Epithelial cell of proximal tubule (primary cell): ENCODE measurements at regions not wholly inside any gene's neighbourhood (a gene's known extent, or its start where the extent isn't known, plus 50 kb on each side); places are given as distances from the start of the nearest gene placed in this dataset.

Source experiments
- DNase-seq: peaks from one replicate; pipeline ENCODE4 v3.0.0-alpha.2; 2011; ENCODE audit warnings: low read depth
- H3K4me3 ChIP-seq: 2 replicates; pipeline ENCODE4 v1.5.1; 2011; ENCODE audit warnings: low read depth, mild to moderate bottlenecking, low read length
- TF ChIP-seq, protein P1 (sequence below): conservative IDR thresholded peaks from 2 replicates; pipeline ENCODE4 v1.5.1; 2012; ENCODE audit warnings: low read depth, mild to moderate bottlenecking, low read length

DNA sequence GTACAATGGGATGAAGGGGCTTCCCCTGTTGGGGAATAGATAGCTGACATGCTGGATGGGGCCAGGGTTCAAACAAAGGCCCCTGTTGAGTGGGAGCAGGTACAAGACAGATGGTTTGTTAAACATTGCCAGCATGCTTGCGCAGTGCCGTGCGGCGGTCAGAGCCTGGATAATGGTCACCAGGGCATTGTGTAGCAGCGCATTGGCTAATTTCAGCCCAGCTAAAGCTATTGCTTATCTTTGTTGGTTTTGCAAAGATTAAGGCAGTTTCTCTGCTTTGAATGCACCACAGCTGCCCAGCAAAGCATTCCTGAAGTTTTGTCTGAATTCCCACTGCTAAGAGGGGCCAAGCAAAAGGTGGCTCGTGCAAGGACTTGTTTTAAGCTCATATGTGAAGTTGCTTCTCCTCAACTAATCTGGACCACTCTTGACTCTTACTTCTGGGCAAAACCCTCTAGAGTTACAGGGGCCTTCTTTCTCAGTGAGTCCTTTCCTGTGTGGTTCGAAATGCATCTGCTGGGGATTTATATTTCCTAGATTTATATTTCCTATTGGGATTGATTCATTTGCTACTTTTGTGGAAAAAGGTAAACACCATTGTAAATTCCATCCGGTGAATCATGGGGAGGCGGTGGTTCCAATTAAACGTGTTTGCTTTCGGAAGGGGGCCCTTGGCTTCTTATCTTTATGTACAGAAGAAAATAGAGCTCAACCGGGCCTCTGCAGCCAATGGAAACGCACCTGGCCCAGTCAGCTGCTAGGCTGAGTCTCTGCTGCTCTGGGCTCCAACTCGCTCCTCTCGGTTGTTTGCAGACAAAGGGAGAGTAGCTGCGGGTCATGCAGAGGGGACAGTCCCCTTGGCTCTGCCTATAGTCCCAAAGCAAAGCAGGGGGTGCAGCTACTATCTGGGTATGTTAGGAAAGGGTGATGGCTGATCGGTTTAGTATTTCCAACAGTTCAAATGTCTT is 72.1 kb downstream of the FOXA2 start:
- TF ChIP-seq, protein P1, sequence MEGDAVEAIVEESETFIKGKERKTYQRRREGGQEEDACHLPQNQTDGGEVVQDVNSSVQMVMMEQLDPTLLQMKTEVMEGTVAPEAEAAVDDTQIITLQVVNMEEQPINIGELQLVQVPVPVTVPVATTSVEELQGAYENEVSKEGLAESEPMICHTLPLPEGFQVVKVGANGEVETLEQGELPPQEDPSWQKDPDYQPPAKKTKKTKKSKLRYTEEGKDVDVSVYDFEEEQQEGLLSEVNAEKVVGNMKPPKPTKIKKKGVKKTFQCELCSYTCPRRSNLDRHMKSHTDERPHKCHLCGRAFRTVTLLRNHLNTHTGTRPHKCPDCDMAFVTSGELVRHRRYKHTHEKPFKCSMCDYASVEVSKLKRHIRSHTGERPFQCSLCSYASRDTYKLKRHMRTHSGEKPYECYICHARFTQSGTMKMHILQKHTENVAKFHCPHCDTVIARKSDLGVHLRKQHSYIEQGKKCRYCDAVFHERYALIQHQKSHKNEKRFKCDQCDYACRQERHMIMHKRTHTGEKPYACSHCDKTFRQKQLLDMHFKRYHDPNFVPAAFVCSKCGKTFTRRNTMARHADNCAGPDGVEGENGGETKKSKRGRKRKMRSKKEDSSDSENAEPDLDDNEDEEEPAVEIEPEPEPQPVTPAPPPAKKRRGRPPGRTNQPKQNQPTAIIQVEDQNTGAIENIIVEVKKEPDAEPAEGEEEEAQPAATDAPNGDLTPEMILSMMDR, result no peak
- no peak overlapping the region for H3K4me3 ChIP-seq
- DNase-seq, result no peak

- TF ChIP-seq, protein P1, result no peak
- H3K4me3 ChIP-seq, result no peak overlapping the region
- no peak for DNase-seq
Observed at GRCh38 chr20:22509843-22510147, 74.6 kb downstream of the FOXA2 start.

DNA sequence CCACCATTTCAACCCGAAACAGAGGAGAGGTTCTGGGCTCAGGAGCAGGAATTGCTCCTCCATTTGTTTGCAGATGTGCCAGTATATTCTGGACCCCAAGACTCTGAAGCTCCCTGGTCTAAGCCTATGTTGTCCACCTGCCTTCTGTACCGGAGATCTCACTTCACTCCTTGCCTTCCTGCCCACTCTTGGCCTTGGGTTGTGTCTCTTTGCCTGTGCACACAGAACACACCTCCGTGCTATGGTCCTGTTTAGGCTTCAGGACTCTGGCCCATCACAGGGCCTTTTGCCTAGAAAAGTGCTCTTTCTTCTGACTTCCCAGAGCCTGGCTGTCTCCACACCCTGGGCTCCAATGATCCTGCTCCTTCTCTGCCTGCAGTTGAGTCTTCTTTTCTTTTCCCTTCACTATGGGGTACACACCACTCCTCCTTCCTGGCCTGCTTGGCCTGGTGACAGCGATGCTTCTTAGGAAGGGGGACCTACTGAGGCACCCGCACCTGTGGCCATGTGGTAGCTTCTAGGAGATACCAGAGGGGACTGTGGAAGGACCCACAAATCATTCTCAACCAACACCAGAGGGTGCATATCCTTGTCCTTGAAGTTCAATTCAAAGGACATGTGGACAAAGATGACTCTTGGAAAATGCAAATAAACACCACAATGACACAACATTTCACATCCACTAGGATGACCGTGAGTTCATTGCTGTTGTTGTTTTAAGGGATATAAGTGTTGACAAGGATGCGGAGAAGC is 75.1 kb downstream of the FOXA2 start:
- H3K4me3 ChIP-seq, result no peak overlapping the region
- no peak for DNase-seq
- TF ChIP-seq, protein P1, result no peak

- TF ChIP-seq, protein P1, result no peak
- H3K4me3 ChIP-seq, result no peak overlapping the region
- no peak for DNase-seq
Observed at GRCh38 chr20:22508426-22508825, 75.9 kb downstream of the FOXA2 start.

DNA sequence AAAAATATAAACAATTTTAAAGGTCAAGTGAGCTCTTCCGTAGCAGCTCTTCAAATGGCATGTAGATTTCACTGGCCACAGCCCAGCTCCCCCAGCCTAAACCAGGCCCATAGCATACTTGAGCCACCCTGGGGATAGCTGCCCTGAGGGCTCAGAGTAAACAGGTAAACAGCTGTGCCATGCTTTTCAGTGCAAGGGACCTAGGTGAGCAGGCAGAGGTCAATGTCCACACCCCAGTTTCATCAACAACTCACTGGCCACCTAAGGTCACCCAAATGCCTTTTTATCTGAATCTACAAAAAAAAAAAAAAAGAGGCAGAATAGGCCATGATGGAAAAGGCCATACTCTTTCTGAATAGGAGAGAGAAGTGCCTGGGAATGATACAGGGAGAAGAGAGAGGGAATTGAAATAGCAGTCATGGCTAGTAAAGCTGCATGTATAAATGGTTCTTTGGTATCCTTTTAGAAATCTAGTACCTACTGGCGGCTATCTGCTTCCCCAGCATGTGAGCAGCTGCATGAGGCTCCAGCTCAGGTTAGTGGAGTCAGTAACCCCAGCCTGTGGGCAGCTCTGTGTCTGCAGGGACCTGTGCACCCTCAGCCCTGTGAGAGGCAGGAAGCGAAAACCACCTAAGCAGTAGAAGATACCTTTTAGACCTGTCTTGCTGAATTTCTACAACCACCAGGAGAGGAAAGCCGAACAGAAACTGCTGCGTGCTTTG is 77.0 kb downstream of the FOXA2 start:
- TF ChIP-seq, protein P1, result no peak
- no peak overlapping the region for H3K4me3 ChIP-seq
- no peak for DNase-seq

DNA sequence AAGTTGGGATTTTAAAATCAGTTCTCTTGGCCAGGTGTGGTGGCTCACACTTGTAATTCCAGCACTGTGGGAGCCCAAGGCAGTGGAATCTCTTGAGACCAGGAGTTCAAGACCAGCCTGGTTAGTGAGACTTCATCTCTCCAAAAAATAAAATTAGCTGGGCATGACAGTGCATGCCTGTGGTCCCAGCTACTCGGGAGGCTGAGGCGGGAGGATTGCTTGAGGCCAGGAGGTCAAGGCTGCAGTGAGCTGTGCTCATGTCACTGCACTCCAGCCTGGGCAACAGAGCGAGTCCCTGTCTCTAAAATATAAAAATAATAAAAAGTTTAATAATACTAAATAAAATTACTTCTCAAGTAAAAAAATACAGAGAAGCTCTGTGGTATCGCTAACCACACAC is 77.5 kb downstream of the FOXA2 start:
- TF ChIP-seq, protein P1, result no peak
- DNase-seq, result no peak
- no peak overlapping the region for H3K4me3 ChIP-seq
